ENCODE measurements at regions not wholly inside any gene's neighbourhood (a gene's known extent, or its start where the extent isn't known, plus 50 kb on each side); places are given as distances from the start of the nearest gene placed in this dataset.

DNA sequence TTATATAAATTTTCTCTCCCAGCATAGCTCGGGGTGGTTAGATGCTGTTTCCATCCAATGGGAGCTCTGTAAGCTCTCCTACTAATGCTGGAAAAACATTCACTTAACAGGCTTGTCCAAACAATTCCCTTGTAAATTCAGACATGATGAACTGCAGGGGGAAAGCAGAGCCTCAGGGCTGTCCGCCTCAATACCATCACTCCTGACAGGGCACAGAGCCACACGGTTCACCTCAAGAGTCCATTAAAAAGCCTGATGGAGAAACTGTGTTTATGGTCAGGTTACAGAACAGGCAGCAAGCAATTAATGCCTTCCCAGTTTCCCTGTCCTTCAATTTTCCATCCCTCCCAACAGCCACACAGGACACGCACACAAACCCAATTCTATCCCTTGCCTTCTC is 171.0 kb downstream of the BRINP2 start:
- Histone ChIP-seq H3K9me3 (ENCODE audit: low read length) (no peaks in the 10 kb centered on the region), H3K9ac (ENCODE audit: low read length) (no peak overlapping the region), H3F3A (ENCODE audit: insufficient read depth, low read length, poor library complexity, severe bottlenecking) (no peaks in the 10 kb centered on the region), H3K4me3 (ENCODE audit: low read length) (no peak overlapping the region), H3K79me2 (replicated peaks; ENCODE audit: insufficient read depth, low read length) (no peaks in the 10 kb centered on the region), H3K27ac (ENCODE audit: low read length) (no peak overlapping the region), H3K36me3 (ENCODE audit: insufficient read depth, low read length) (no peaks in the 10 kb centered on the region), H3K9me2 (ENCODE audit: insufficient read depth, low read length) (no peaks in the 10 kb centered on the region), H3K4me2 (ENCODE audit: low read length) (no peak overlapping the region), H3K27me3 (ENCODE audit: insufficient read depth, low read depth, low read length) (no peaks in the 10 kb centered on the region), H4K20me1 (ENCODE audit: insufficient read depth) (no peaks in the 10 kb centered on the region), H2AFZ (ENCODE audit: low read depth, low read length) (no peak overlapping the region)
- TF ChIP-seq MXI1 (conservative IDR thresholded peaks at IDR 0.05; ENCODE audit: poor library complexity, severe bottlenecking) (no peak), SMC3 (conservative IDR thresholded peaks at IDR 0.05; ENCODE audit: poor library complexity) (no peak)

DNA sequence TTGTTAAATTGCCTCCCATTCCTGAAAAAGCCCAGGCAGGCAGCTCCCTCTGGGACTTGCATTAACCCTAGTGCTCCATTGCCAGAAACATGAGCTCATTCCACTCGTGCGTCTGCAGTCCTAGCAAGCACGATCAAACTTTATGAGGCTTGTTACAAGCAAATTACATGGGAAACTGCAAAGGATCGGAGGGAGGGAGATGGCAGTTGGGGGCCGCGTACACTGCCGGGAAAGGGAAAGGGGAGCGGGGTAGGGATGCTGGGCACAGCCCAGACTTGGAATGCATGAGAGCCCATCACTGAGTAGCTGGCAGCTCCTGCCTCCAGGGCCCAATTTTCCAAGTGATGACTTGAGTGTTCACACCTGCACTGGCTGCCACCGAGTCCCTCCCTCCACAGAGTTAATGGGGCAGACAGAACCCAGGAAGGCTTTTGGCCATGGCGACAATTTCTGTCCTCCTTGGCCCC is 169.9 kb downstream of the BRINP2 start:
- Histone ChIP-seq H3K9ac (ENCODE audit: low read length) (no peak overlapping the region), H3K79me2 (replicated peaks; ENCODE audit: insufficient read depth, low read length) (no peaks in the 10 kb centered on the region), H3K4me3 (ENCODE audit: low read length) (no peak overlapping the region), H3K27ac (ENCODE audit: low read length) (no peak overlapping the region), H3K27me3 (ENCODE audit: insufficient read depth, low read depth, low read length) (no peaks in the 10 kb centered on the region), H2AFZ (ENCODE audit: low read depth, low read length) (no peak overlapping the region), H3K4me2 (ENCODE audit: low read length) (no peak overlapping the region), H4K20me1 (ENCODE audit: insufficient read depth) (no peaks in the 10 kb centered on the region), H3K36me3 (ENCODE audit: insufficient read depth, low read length) (no peaks in the 10 kb centered on the region), H3K9me2 (ENCODE audit: insufficient read depth, low read length) (no peaks in the 10 kb centered on the region), H3F3A (ENCODE audit: insufficient read depth, low read length, poor library complexity, severe bottlenecking) (no peaks in the 10 kb centered on the region), H3K9me3 (ENCODE audit: low read length) (no peaks in the 10 kb centered on the region)
- no peak for TF ChIP-seq SMC3 (conservative IDR thresholded peaks at IDR 0.05; ENCODE audit: poor library complexity)
- no peak for TF ChIP-seq MXI1 (conservative IDR thresholded peaks at IDR 0.05; ENCODE audit: poor library complexity, severe bottlenecking)
- no peak for TF ChIP-seq RAD21 (conservative IDR thresholded peaks at IDR 0.05)
- TF ChIP-seq, protein P1, sequence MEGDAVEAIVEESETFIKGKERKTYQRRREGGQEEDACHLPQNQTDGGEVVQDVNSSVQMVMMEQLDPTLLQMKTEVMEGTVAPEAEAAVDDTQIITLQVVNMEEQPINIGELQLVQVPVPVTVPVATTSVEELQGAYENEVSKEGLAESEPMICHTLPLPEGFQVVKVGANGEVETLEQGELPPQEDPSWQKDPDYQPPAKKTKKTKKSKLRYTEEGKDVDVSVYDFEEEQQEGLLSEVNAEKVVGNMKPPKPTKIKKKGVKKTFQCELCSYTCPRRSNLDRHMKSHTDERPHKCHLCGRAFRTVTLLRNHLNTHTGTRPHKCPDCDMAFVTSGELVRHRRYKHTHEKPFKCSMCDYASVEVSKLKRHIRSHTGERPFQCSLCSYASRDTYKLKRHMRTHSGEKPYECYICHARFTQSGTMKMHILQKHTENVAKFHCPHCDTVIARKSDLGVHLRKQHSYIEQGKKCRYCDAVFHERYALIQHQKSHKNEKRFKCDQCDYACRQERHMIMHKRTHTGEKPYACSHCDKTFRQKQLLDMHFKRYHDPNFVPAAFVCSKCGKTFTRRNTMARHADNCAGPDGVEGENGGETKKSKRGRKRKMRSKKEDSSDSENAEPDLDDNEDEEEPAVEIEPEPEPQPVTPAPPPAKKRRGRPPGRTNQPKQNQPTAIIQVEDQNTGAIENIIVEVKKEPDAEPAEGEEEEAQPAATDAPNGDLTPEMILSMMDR (IDR thresholded peaks at IDR 0.05; ENCODE audit: poor library complexity, severe bottlenecking), result no peak
- no peak for TF ChIP-seq TAF1 (IDR thresholded peaks at IDR 0.05; ENCODE audit: low read depth)
- no peak for TF ChIP-seq EZH2 (IDR thresholded peaks at IDR 0.05; ENCODE audit: borderline replicate concordance, insufficient read depth, low read length, poor library complexity, severe bottlenecking)
- TF ChIP-seq POLR2AphosphoS5 (IDR thresholded peaks at IDR 0.05), result no peak
- TF ChIP-seq, protein P2, sequence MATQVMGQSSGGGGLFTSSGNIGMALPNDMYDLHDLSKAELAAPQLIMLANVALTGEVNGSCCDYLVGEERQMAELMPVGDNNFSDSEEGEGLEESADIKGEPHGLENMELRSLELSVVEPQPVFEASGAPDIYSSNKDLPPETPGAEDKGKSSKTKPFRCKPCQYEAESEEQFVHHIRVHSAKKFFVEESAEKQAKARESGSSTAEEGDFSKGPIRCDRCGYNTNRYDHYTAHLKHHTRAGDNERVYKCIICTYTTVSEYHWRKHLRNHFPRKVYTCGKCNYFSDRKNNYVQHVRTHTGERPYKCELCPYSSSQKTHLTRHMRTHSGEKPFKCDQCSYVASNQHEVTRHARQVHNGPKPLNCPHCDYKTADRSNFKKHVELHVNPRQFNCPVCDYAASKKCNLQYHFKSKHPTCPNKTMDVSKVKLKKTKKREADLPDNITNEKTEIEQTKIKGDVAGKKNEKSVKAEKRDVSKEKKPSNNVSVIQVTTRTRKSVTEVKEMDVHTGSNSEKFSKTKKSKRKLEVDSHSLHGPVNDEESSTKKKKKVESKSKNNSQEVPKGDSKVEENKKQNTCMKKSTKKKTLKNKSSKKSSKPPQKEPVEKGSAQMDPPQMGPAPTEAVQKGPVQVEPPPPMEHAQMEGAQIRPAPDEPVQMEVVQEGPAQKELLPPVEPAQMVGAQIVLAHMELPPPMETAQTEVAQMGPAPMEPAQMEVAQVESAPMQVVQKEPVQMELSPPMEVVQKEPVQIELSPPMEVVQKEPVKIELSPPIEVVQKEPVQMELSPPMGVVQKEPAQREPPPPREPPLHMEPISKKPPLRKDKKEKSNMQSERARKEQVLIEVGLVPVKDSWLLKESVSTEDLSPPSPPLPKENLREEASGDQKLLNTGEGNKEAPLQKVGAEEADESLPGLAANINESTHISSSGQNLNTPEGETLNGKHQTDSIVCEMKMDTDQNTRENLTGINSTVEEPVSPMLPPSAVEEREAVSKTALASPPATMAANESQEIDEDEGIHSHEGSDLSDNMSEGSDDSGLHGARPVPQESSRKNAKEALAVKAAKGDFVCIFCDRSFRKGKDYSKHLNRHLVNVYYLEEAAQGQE (IDR thresholded peaks at IDR 0.05; ENCODE audit: borderline replicate concordance), result no peak
- TF ChIP-seq EP300 (conservative IDR thresholded peaks at IDR 0.05; ENCODE audit: poor library complexity, severe bottlenecking), result no peak

DNA sequence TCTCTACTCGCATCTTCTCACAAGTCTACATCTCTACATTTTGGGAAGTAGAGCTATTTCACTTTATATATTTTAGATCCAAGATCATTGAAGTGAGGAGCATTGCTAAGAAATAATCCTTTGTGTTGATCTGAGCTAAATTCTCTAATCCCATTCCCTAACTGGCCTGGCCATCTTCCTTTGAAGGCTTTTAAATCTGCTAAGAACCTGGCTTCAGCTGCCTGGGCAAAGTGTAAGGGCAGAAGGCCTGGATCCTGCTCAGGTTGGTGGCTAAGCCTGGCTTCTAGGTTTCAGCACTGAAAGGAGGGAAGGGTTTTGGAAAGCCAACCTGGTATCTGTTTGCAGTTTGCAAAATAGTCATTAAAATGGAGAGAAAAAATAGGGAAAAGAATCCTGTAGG is 167.6 kb downstream of the BRINP2 start:
- TF ChIP-seq SMC3 (conservative IDR thresholded peaks at IDR 0.05; ENCODE audit: poor library complexity), result no peak
- no peak for TF ChIP-seq EZH2 (IDR thresholded peaks at IDR 0.05; ENCODE audit: borderline replicate concordance, insufficient read depth, low read length, poor library complexity, severe bottlenecking)
- no peak for TF ChIP-seq MXI1 (conservative IDR thresholded peaks at IDR 0.05; ENCODE audit: poor library complexity, severe bottlenecking)
- TF ChIP-seq EP300 (conservative IDR thresholded peaks at IDR 0.05; ENCODE audit: poor library complexity, severe bottlenecking), result no peak
- H3K27ac ChIP-seq (ENCODE audit: low read length), result no peak overlapping the region
- no peak overlapping the region for H3K9ac ChIP-seq (ENCODE audit: low read length)
- H3K9me2 ChIP-seq (ENCODE audit: insufficient read depth, low read length), result no peaks in the 10 kb centered on the region
- H3K4me3 ChIP-seq (ENCODE audit: low read length), result no peak overlapping the region
- no peaks in the 10 kb centered on the region for H3K36me3 ChIP-seq (ENCODE audit: insufficient read depth, low read length)
- no peaks in the 10 kb centered on the region for H3K27me3 ChIP-seq (ENCODE audit: insufficient read depth, low read depth, low read length)
- H4K20me1 ChIP-seq (ENCODE audit: insufficient read depth), result no peaks in the 10 kb centered on the region
- no peaks in the 10 kb centered on the region for H3K79me2 ChIP-seq (replicated peaks; ENCODE audit: insufficient read depth, low read length)
- H2AFZ ChIP-seq (ENCODE audit: low read depth, low read length), result no peak overlapping the region
- no peaks in the 10 kb centered on the region for H3F3A ChIP-seq (ENCODE audit: insufficient read depth, low read length, poor library complexity, severe bottlenecking)
- H3K4me2 ChIP-seq (ENCODE audit: low read length), result no peak overlapping the region
- H3K9me3 ChIP-seq (ENCODE audit: low read length), result no peaks in the 10 kb centered on the region
